Smooth muscle cell (in vitro differentiated cells): ENCODE measurements at regions not wholly inside any gene's neighbourhood (a gene's known extent, or its start where the extent isn't known, plus 50 kb on each side); places are given as distances from the start of the nearest gene placed in this dataset.

Experiments
- DNase-seq: peaks from one replicate; lab custom pipeline; 2025; ENCODE audit not compliant: unreplicated experiment; lab: John Stamatoyannopoulos, UW
- H2AFZ ChIP-seq: fragments of 200-600 bp; sonication (generic); 2 replicates; pipeline ENCODE4 v1.6.0; 2016; ENCODE audit warnings: antibody characterized with exemption, low read depth, mild to moderate bottlenecking
- H3F3A ChIP-seq: fragments of 200-600 bp; sonication (generic); 2 replicates; pipeline ENCODE4 v1.6.0; 2017; ENCODE audit warnings: antibody characterized with exemption, low read depth
- H3K27ac ChIP-seq: fragments of 200-600 bp; sonication (generic); 2 replicates; pipeline ENCODE4 v1.5.1; 2016; ENCODE audit warnings: low read depth, mild to moderate bottlenecking
- H3K27me3 ChIP-seq: fragments of 200-600 bp; sonication (generic); 2 replicates; pipeline ENCODE4 v1.6.1; 2016; ENCODE audit warnings: low read depth, mild to moderate bottlenecking
- H3K36me3 ChIP-seq: fragments of 200-600 bp; sonication (generic); 2 replicates; pipeline ENCODE4 v1.5.1; 2016; ENCODE audit warnings: low read depth
- H3K4me1 ChIP-seq: fragments of 200-600 bp; sonication (generic); 2 replicates; pipeline ENCODE4 v1.5.1; 2016; ENCODE audit warnings: low read depth
- H3K4me2 ChIP-seq: fragments of 200-600 bp; sonication (generic); 2 replicates; pipeline ENCODE4 v1.6.0; 2016; ENCODE audit warnings: mild to moderate bottlenecking
- H3K4me3 ChIP-seq: fragments of 200-600 bp; sonication (generic); 2 replicates; pipeline ENCODE4 v1.5.1; 2016; ENCODE audit warnings: mild to moderate bottlenecking
- H3K79me2 ChIP-seq: fragments of 200-600 bp; sonication (generic); 2 replicates; pipeline ENCODE4 v1.6.0; 2016; ENCODE audit warnings: low read depth, mild to moderate bottlenecking
- H3K9ac ChIP-seq: fragments of 200-600 bp; sonication (generic); 2 replicates; pipeline ENCODE4 v1.6.0; 2016; ENCODE audit warnings: low read depth
- H3K9me3 ChIP-seq: fragments of 200-600 bp; sonication (generic); replicated peaks from 2 replicates; pipeline ENCODE4 v1.5.1; 2016; ENCODE audit warnings: low read depth
- H4K20me1 ChIP-seq: fragments of 200-600 bp; sonication (generic); 2 replicates; pipeline ENCODE4 v1.6.0; 2016; ENCODE audit warnings: low read depth
- WGBS: methylation state at CpG from one replicate; pipeline ENCODE4 v1.1.7; 2016; ENCODE audit warnings: low lambda C conversion rate; 5-methylcytosine and 5-hydroxymethylcytosine counted together
- TF ChIP-seq, protein P1 (sequence below): fragments of 200-600 bp; sonication (generic); IDR thresholded peaks from 2 replicates; pipeline ENCODE4 v1.5.1; 2017; ENCODE audit warnings: borderline replicate concordance, mild to moderate bottlenecking, antibody characterized with exemption; ENCODE audit not compliant: insufficient read depth, poor library complexity, severe bottlenecking

DNA sequence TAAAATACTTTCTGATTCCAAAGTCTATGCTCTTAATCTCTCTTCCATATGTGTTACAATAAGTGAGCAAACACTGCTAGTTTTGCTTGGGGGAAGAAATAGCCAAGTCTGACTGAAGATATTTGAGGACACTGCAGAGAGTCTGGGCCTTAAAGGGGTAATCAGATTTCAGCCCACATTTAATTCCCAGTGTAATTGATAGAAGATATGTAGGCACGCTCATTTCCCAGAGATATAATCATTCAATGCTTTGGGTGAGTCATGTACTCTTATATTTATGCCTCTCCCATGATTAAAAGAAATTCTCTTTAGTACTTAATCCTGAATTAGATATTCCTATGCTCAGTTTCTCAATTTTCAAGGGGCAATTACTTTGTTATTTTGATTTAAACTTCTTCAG is 178.1 kb upstream of the POM121L12 start:
- H4K20me1 ChIP-seq: no peaks in the 10 kb centered on the region
- H3K4me1 ChIP-seq: no peaks in the 10 kb centered on the region
- no peak overlapping the region for H3K4me3 ChIP-seq
- no peaks in the 10 kb centered on the region for H3K27me3 ChIP-seq
- H2AFZ ChIP-seq: no peak overlapping the region
- no peaks in the 10 kb centered on the region for H3K9me3 ChIP-seq
- TF ChIP-seq, protein P1, sequence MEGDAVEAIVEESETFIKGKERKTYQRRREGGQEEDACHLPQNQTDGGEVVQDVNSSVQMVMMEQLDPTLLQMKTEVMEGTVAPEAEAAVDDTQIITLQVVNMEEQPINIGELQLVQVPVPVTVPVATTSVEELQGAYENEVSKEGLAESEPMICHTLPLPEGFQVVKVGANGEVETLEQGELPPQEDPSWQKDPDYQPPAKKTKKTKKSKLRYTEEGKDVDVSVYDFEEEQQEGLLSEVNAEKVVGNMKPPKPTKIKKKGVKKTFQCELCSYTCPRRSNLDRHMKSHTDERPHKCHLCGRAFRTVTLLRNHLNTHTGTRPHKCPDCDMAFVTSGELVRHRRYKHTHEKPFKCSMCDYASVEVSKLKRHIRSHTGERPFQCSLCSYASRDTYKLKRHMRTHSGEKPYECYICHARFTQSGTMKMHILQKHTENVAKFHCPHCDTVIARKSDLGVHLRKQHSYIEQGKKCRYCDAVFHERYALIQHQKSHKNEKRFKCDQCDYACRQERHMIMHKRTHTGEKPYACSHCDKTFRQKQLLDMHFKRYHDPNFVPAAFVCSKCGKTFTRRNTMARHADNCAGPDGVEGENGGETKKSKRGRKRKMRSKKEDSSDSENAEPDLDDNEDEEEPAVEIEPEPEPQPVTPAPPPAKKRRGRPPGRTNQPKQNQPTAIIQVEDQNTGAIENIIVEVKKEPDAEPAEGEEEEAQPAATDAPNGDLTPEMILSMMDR: no peak
- DNase-seq: no peak
- WGBS: 0% methylated on average over 1 of the region's 1 CpG
- H3K4me2 ChIP-seq: no peak overlapping the region
- H3K36me3 ChIP-seq: no peaks in the 10 kb centered on the region
- H3K79me2 ChIP-seq: no peaks in the 10 kb centered on the region
- H3K27ac ChIP-seq: no peak overlapping the region
- no peaks in the 10 kb centered on the region for H3F3A ChIP-seq
- no peak overlapping the region for H3K9ac ChIP-seq

DNA sequence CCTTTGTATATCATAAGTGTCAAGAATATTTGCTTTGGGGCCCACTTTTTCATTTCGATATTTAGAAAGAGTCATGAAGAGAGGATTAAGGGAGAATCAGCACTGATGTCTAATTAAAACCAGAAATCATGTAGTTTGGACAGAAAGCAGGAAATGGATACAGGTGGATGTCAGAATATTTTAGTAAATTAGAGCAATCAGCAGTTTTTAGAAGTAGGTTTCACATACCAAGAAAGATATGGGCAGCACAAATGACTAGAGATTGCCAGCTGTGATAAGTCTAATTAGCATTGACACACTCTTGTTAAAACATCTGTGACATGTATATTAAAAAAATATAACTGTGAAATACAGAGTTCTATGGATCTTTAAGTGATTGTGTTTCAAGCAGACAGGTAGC is 180.8 kb upstream of the POM121L12 start:
- Histone ChIP-seq H3K36me3 (no peaks in the 10 kb centered on the region), H3K4me1 (no peaks in the 10 kb centered on the region), H3K79me2 (no peaks in the 10 kb centered on the region), H4K20me1 (no peaks in the 10 kb centered on the region), H3K27me3 (no peaks in the 10 kb centered on the region), H3K9me3 (no peaks in the 10 kb centered on the region), H3K9ac (no peak overlapping the region), H3K4me2 (no peak overlapping the region), H2AFZ (no peak overlapping the region), H3K27ac (no peak overlapping the region), H3F3A (no peaks in the 10 kb centered on the region), H3K4me3 (no peak overlapping the region)
- TF ChIP-seq, protein P1: no peak
- 38% methylated on average over 1 of the region's 1 CpG for WGBS
- DNase-seq: no peak

DNA sequence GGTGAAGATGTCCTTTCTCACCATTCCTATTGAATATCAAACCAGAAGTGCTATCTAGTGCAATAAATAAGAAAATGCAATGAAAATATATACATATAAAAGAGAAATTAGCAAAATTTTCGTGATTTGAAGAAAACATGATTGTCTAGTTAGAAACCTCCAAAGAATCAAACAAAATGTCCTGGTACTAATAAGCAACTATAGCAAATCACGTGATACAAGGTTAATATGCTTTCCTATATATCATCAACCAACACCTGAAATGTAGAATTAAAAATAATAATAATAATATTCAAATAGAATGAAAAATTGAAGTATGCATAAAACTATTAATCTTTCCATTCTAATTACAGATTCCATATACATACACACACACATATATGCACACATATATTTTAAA is 183.9 kb upstream of the POM121L12 start:
- Histone ChIP-seq H3K4me3 (no peak overlapping the region), H3K27me3 (no peaks in the 10 kb centered on the region), H3K4me1 (no peaks in the 10 kb centered on the region), H3F3A (no peaks in the 10 kb centered on the region), H3K4me2 (no peak overlapping the region), H3K9ac (no peak overlapping the region), H2AFZ (no peak overlapping the region), H4K20me1 (no peaks in the 10 kb centered on the region), H3K36me3 (no peaks in the 10 kb centered on the region), H3K79me2 (no peaks in the 10 kb centered on the region), H3K27ac (no peak overlapping the region), H3K9me3 (no peaks in the 10 kb centered on the region)
- TF ChIP-seq, protein P1: no peak
- WGBS: 73% methylated on average over 2 of the region's 2 CpGs
- DNase-seq: no peak

DNA sequence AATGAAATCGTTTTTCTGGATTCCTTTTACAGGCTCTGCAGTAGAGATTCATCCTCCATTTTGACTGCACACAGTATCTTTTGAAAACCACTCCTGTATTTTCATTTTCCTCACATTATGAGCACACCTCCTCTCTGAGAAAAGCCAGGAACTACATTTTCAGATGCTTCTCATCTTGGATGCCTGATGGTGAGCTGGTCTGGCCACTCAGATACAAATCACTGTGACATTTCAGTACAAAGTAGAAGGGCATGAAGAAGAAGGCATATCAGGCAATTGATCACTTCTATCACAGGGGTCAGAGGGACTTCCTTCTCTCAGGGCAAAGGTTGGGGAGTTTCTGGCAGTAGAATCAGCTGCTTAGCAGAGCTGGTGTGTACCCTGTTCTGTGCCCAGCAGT is 192.0 kb upstream of the POM121L12 start:
- H3K9me3 ChIP-seq: no peaks in the 10 kb centered on the region
- H3K4me2 ChIP-seq: no peak overlapping the region
- H3K27me3 ChIP-seq: no peaks in the 10 kb centered on the region
- no peak for DNase-seq
- H3K4me1 ChIP-seq: no peaks in the 10 kb centered on the region
- no peaks in the 10 kb centered on the region for H3K36me3 ChIP-seq
- H2AFZ ChIP-seq: no peak overlapping the region
- H3K79me2 ChIP-seq: no peaks in the 10 kb centered on the region
- TF ChIP-seq, protein P1: no peak
- no peak overlapping the region for H3K4me3 ChIP-seq
- no peaks in the 10 kb centered on the region for H3F3A ChIP-seq
- no peak overlapping the region for H3K27ac ChIP-seq
- no peaks in the 10 kb centered on the region for H4K20me1 ChIP-seq
- H3K9ac ChIP-seq: no peak overlapping the region
- WGBS: 72% methylated on average over 1 of the region's 1 CpG
